IPS DF 4.7 (cell line): ENCODE measurements at regions not wholly inside any gene's neighbourhood (a gene's known extent, or its start where the extent isn't known, plus 50 kb on each side); places are given as distances from the start of the nearest gene placed in this dataset.

Source experiments
- DNase-seq: peaks from one replicate; pipeline ENCODE4 v3.0.0-alpha.2; 2013; ENCODE audit warnings: low spot score; ENCODE audit errors: extremely low read depth

DNA sequence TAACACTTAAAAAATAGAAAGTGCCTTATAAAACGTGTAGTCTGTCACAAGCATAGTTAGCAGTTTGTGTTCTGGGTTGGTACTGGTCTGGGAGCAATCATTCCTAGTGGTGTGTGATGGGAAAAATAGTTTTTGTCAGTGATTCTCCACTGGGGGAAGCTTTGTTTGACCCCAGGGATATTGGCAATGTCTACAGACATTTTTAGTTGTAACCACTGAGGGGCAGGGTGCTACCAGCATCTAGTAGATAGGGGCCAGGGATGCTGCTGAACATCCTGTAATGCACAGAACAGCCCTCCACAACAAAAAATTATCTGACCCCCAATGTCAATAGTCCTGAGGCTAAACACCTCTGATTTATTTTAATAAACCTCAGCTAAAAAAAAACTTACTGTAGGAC, 51.6 kb upstream of the CREB5 start:
- no peak for DNase-seq

DNA sequence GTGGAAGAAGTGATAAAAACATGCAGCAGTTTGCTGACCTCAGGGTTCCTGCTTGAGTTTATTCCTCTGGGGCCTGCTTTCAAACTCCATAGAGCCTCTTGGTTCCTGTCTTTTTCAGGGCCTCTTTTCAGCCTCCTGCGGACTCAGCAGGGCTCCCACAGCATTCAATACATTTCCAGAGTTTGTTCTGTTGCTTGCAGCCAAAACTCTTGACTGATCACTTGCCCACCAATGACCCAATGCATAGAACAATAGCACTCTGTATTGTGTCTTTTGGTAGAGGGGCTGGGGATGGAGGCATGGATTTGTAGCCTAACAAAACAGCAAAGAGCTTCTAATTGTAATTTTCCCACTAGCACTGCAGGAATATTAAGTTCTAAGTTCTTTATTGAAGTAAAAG, 50.8 kb upstream of the CREB5 start:
- DNase-seq, result no peak

GRCh38 chr7:28362182-28362581, 50.1 kb upstream of the CREB5 start:
- no peak for DNase-seq
